Activated CD4-positive, alpha-beta T cell treated with anti-CD3 and anti-CD28 coated beads, Interleukin-2, amount 50 U/mL, for 24 hours (primary cell): ENCODE measurements at regions not wholly inside any gene's neighbourhood (a gene's known extent, or its start where the extent isn't known, plus 50 kb on each side); places are given as distances from the start of the nearest gene placed in this dataset.

Source experiments
- DNase-seq, 2 donors: peaks; one replicate each; pipeline ENCODE4 v3.0.0-alpha.2; 2020; ENCODE audit warnings: low read depth in 1 of 2, low spot score in 1 of 2

DNA sequence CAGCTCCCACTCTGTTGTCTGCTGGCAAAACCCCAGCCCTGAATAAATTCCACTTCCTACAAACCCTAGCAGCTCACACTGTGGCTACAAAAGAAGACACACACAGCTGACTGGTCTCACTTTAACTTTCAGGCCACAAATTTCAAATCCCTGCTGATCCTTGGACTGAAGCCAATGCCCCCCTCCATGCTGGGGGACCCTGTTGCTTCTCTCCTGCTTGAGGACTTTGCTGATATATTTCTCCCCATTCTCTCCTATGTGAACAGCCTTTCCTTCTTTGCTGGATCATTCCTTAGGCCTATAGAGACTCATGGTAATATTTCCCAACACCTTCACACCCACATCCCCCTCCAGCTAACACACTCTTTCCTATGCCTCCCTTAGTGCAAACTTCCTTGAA lies 79.6 kb upstream of the ADRA1B start:
- DNase-seq, result no peak

DNA sequence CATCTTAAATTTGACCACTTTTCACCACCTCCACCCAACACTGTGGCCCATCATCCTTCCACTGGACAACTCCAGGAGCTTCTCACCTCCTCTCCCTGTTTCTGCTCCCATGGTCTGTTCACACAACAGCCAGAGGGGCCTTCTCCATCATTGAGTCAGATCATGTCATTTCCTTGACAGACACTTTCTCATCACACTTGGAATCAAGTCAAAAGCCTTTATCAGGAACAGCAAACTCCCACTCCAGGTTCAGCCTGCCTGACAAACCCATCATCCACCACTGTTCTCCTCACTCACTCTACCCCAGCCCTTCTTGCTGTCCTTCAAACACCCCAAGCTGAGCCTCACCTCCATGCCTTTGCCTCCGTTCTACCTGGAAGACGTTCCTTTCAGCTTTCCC lies 78.4 kb upstream of the ADRA1B start:
- DNase-seq, result no peak

GRCh38 chr5:159838551-159839222 lies 77.6 kb upstream of the ADRA1B start:
- no peak for DNase-seq

DNA sequence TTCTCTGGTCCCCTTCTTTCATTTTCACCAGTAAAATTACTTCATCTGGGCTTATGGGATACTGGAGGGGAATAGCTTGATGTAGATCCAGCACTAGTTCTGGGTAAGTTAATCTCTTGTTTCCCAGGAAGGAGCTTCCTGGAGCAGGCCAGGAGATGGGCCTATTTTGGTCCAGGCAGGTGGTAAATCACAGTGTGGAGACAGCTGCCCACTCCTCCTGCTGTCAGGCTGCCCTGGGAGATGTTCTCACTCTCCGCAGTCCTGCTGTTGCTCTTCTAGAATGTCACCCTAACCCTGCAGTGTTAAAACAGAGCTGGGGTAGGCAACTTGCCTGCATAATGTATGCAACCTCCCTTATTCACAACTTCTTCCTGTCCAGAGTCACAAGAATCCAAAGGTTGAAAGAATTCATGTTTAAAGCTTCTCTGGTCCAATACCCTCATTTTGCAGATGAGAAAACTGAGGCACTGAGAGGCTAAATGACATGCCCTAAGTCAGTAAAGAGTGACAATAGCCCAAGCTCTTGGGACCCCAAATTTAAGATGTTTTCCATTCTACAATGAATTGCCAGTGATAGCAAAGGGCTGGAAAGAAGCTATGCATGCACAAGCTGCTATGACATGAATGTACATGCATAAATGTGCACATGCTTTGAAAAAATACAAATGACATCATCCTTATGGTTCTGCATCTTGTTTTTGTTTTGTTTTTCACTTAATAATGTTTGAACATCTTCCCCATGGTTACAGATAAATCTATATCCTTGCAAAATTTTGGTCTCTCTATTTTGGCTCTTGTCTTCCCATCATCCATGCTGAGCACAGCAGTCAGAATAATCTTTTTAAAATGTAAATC lies 71.8 kb upstream of the ADRA1B start:
- no peak for DNase-seq

GRCh38 chr5:159849437-159850083 lies 66.7 kb upstream of the ADRA1B start:
- DNase-seq, result no peak

DNA sequence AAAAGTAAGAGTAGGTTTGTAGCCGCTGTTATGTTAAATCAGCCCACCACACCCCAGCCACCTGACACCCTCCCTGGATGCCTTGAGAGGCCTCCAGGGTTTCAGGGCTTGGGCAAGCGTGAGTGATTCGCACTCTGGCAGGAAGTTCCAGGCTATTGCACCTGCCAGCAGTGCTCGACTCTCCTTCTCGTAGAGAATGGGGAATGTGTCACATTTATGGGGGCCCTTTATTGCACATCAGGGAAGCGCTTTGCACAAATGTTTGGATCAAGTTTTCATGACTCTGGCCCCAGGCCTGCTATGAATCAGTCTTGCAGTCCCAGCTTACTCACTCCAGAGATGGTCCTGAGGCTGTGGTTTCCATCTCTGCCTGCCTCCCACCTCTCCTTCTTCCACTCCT lies 66.1 kb upstream of the ADRA1B start:
- DNase-seq, result no peak

DNA sequence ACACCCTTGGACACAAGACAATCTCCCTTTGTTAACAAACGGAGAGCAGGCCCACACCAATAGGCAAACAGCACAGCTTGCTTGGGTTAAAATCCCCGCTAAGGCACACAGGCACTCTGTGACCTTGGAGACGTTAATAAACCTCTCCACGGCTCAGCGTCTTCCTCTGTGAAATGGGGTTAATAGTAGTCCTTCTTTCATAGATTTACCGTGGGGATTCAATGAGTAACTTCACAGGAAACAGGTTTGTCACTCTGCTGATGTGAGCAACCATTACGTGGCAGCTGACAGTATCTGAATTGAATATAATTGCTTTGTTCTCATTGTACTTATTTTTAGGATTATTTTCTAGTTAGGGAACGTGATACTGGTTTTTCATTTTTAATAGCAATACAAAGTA lies 65.2 kb upstream of the ADRA1B start:
- no peak for DNase-seq

- DNase-seq, result no peak
Observed at GRCh38 chr5:159854916-159855315, 61.4 kb upstream of the ADRA1B start.

DNA sequence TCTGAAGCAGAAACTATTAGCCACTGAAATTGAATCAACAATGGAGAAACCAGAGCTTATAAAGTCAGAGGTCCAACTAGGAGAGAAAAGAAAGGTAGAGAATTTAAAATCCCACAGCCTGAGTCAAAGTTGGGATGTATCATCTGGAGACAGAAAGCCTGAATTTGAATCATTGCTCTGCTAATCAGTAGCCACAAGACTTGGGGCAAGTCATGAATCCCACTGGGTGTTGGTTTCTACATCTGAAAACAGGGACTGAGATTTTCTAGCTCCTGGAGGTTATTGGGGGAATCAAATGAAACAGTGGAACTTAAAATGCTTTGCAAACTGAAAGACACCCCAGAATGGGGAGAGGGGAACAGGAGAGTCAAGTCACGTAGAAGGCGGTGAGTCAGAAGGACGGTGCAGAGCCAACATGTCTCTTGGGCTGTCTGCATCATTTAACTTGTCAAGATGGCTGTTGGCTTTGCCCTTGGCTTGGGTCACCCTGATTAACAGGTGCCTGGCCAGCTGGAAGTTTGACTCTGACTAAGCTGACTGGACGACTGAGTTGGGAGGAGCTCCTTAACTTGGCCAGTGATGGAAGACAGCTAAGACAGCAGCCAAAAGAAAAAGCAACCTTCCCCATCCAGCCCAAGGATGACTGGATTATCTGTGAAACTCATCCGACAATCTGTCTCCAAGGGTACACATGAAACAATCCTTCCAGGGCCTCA lies 60.6 kb upstream of the ADRA1B start:
- DNase-seq, result no peak

- no peak for DNase-seq
Observed at GRCh38 chr5:159858871-159859270, 57.4 kb upstream of the ADRA1B start.

GRCh38 chr5:159861086-159861485 lies 55.2 kb upstream of the ADRA1B start:
- no peak for DNase-seq

DNA sequence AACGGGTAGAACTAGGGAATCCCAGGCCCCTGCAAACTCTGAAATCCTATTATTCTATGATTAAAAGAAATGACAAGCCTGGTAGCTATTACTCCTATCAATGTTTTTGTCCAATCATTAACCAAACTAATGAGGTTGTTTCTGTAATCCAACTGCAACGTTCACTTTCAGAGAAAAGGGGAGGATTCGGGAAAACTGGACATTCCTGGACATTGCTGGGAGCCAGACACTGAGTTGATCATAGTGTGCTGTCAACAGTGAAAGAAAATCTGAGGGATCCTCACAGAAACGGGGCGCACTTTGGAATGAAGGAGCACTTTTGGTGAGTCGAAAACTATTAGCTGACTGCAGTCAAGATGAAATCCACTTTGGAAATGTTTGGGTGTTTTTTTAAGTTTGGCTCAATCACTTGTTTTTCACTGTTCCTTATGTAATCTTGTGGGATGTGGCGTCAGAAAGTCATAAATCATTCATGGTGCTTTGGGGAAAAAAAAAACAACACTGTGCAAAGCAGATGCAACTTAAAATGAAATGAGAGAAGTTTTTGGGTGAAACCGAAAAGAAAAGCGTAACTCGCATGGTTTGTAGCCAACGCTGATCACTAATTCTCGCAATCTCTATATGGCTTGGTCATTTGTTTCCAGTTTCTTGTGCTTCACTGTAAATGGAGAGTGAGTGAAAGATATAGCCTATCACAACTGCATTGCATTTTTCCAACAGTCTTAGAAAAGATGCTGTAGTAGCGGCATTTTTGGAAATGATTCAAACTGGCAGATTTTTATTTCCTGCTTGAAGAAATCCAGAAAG lies 51.2 kb upstream of the ADRA1B start:
- DNase-seq, result no peak

DNA sequence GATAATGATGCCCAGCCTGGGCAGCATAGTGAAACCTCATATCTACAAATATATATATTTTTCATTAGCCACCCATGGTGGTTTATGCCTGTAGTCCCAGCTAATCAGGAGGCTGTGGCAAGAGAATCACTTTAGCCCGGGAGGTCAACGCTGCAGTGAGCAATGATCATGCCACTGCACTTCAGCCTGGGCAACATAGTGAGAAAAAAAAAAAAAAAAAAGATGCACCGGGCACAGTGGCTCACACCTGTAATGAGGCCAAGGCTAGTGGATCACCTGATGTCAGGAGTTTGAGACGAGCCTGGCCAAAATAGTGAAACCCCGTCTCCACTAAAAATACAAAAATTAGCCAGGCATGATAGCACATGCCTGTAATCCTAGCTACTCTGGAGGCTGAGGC lies 50.2 kb upstream of the ADRA1B start:
- DNase-seq, result no peak
